DOHH2 (cell line): ENCODE measurements at regions not wholly inside any gene's neighbourhood (a gene's known extent, or its start where the extent isn't known, plus 50 kb on each side); places are given as distances from the start of the nearest gene placed in this dataset.

Source experiments
- CTCF ChIP-seq: fragments of 200-600 bp; sonication (generic); IDR thresholded peaks from one replicate; pipeline ENCODE4 v1.5.1; 2014; ENCODE audit warnings: antibody characterized with exemption, mild to moderate bottlenecking, low read depth, low read length; ENCODE audit not compliant: poor library complexity, severe bottlenecking
- EZH2phosphoT487 ChIP-seq: fragments of 200-600 bp; sonication (generic); IDR thresholded peaks from 2 replicates; pipeline ENCODE4 v1.6.1; 2017; ENCODE audit warnings: borderline replicate concordance, mild to moderate bottlenecking, antibody characterized with exemption, low read length, moderate library complexity, mixed read lengths

- TF ChIP-seq CTCF: no peak
- no peak for TF ChIP-seq EZH2phosphoT487
Observed at GRCh38 chr13:38121267-38121666, 228.4 kb upstream of the UFM1 start.
